ENCODE measurements at regions not wholly inside any gene's neighbourhood (a gene's known extent, or its start where the extent isn't known, plus 50 kb on each side); places are given as distances from the start of the nearest gene placed in this dataset.

GRCh38 chr7:91671245-91671644 lies 209.3 kb downstream of the MTERF1 start:
- no peak overlapping the region for H2AFZ ChIP-seq (ENCODE audit: low read length, unreplicated experiment)
- no peaks in the 10 kb centered on the region for H3K27me3 ChIP-seq (ENCODE audit: insufficient read depth, low read length)
- no peaks in the 10 kb centered on the region for H3K4me1 ChIP-seq (ENCODE audit: control insufficient read depth, insufficient read depth, low read length, unreplicated experiment)
- H3K4me3 ChIP-seq (ENCODE audit: low read depth, low read length): no peak overlapping the region
- no peaks in the 10 kb centered on the region for H3K36me3 ChIP-seq (ENCODE audit: insufficient read depth, low read length)
- H3K27ac ChIP-seq (ENCODE audit: low read depth, low read length): no peak overlapping the region
- H3K79me2 ChIP-seq (ENCODE audit: control insufficient read depth, insufficient read depth, low read length, unreplicated experiment): no peaks in the 10 kb centered on the region

- Histone ChIP-seq H3K4me1 (ENCODE audit: control insufficient read depth, insufficient read depth, low read length, unreplicated experiment) (no peaks in the 10 kb centered on the region), H3K27ac (ENCODE audit: low read depth, low read length) (no peak overlapping the region), H3K36me3 (ENCODE audit: insufficient read depth, low read length) (no peaks in the 10 kb centered on the region), H3K27me3 (ENCODE audit: insufficient read depth, low read length) (no peaks in the 10 kb centered on the region), H3K4me3 (ENCODE audit: low read depth, low read length) (no peak overlapping the region), H3K79me2 (ENCODE audit: control insufficient read depth, insufficient read depth, low read length, unreplicated experiment) (no peaks in the 10 kb centered on the region), H2AFZ (ENCODE audit: low read length, unreplicated experiment) (no peak overlapping the region)
Observed at GRCh38 chr7:91674470-91674869, 206.0 kb downstream of the MTERF1 start.

GRCh38 chr7:91681718-91682117 lies 198.8 kb downstream of the MTERF1 start:
- no peak overlapping the region for H3K27ac ChIP-seq (ENCODE audit: low read depth, low read length)
- H2AFZ ChIP-seq (ENCODE audit: low read length, unreplicated experiment): no peak overlapping the region
- no peak overlapping the region for H3K4me3 ChIP-seq (ENCODE audit: low read depth, low read length)
- H3K36me3 ChIP-seq (ENCODE audit: insufficient read depth, low read length): no peaks in the 10 kb centered on the region
- no peaks in the 10 kb centered on the region for H3K27me3 ChIP-seq (ENCODE audit: insufficient read depth, low read length)
- peaks cover 23% of the 10 kb centered on the region for H3K4me1 ChIP-seq (ENCODE audit: control insufficient read depth, insufficient read depth, low read length, unreplicated experiment)
- no peaks in the 10 kb centered on the region for H3K79me2 ChIP-seq (ENCODE audit: control insufficient read depth, insufficient read depth, low read length, unreplicated experiment)

- no peaks in the 10 kb centered on the region for H3K27me3 ChIP-seq (ENCODE audit: insufficient read depth, low read length)
- H3K36me3 ChIP-seq (ENCODE audit: insufficient read depth, low read length): no peaks in the 10 kb centered on the region
- no peak overlapping the region for H3K4me3 ChIP-seq (ENCODE audit: low read depth, low read length)
- H2AFZ ChIP-seq (ENCODE audit: low read length, unreplicated experiment): no peak overlapping the region
- no peaks in the 10 kb centered on the region for H3K79me2 ChIP-seq (ENCODE audit: control insufficient read depth, insufficient read depth, low read length, unreplicated experiment)
- peaks cover 23% of the 10 kb centered on the region for H3K4me1 ChIP-seq (ENCODE audit: control insufficient read depth, insufficient read depth, low read length, unreplicated experiment)
- H3K27ac ChIP-seq (ENCODE audit: low read depth, low read length): no peak overlapping the region
Observed at GRCh38 chr7:91683823-91684222, 196.7 kb downstream of the MTERF1 start.

GRCh38 chr7:91685544-91685943 lies 195.0 kb downstream of the MTERF1 start:
- H3K27me3 ChIP-seq (ENCODE audit: insufficient read depth, low read length): no peaks in the 10 kb centered on the region
- peaks cover 23% of the 10 kb centered on the region for H3K4me1 ChIP-seq (ENCODE audit: control insufficient read depth, insufficient read depth, low read length, unreplicated experiment)
- H3K27ac ChIP-seq (ENCODE audit: low read depth, low read length): 0 out of 2 replicates have a peak overlapping the region, but pooled peaks have one; percentile 11
- no peaks in the 10 kb centered on the region for H3K79me2 ChIP-seq (ENCODE audit: control insufficient read depth, insufficient read depth, low read length, unreplicated experiment)
- H2AFZ ChIP-seq (ENCODE audit: low read length, unreplicated experiment): peak overlapping the region; percentile 66
- no peak overlapping the region for H3K4me3 ChIP-seq (ENCODE audit: low read depth, low read length)
- H3K36me3 ChIP-seq (ENCODE audit: insufficient read depth, low read length): no peaks in the 10 kb centered on the region

- H3K36me3 ChIP-seq (ENCODE audit: insufficient read depth, low read length): no peaks in the 10 kb centered on the region
- H2AFZ ChIP-seq (ENCODE audit: low read length, unreplicated experiment): no peak overlapping the region
- H3K27me3 ChIP-seq (ENCODE audit: insufficient read depth, low read length): no peaks in the 10 kb centered on the region
- H3K27ac ChIP-seq (ENCODE audit: low read depth, low read length): no peak overlapping the region
- H3K4me3 ChIP-seq (ENCODE audit: low read depth, low read length): no peak overlapping the region
- no peaks in the 10 kb centered on the region for H3K79me2 ChIP-seq (ENCODE audit: control insufficient read depth, insufficient read depth, low read length, unreplicated experiment)
- peaks cover 4% of the 10 kb centered on the region for H3K4me1 ChIP-seq (ENCODE audit: control insufficient read depth, insufficient read depth, low read length, unreplicated experiment)
Observed at GRCh38 chr7:91690541-91691070, 189.9 kb downstream of the MTERF1 start.

- no peaks in the 10 kb centered on the region for H3K27me3 ChIP-seq (ENCODE audit: insufficient read depth, low read length)
- no peak overlapping the region for H3K4me3 ChIP-seq (ENCODE audit: low read depth, low read length)
- no peaks in the 10 kb centered on the region for H3K79me2 ChIP-seq (ENCODE audit: control insufficient read depth, insufficient read depth, low read length, unreplicated experiment)
- H3K4me1 ChIP-seq (ENCODE audit: control insufficient read depth, insufficient read depth, low read length, unreplicated experiment): no peaks in the 10 kb centered on the region
- no peak overlapping the region for H2AFZ ChIP-seq (ENCODE audit: low read length, unreplicated experiment)
- no peaks in the 10 kb centered on the region for H3K36me3 ChIP-seq (ENCODE audit: insufficient read depth, low read length)
- H3K27ac ChIP-seq (ENCODE audit: low read depth, low read length): no peak overlapping the region
Observed at GRCh38 chr7:91691865-91692264, 188.6 kb downstream of the MTERF1 start.

GRCh38 chr7:91692800-91693199 lies 187.7 kb downstream of the MTERF1 start:
- Histone ChIP-seq H3K36me3 (ENCODE audit: insufficient read depth, low read length) (no peaks in the 10 kb centered on the region), H3K4me1 (ENCODE audit: control insufficient read depth, insufficient read depth, low read length, unreplicated experiment) (no peaks in the 10 kb centered on the region), H3K4me3 (ENCODE audit: low read depth, low read length) (no peak overlapping the region), H3K27ac (ENCODE audit: low read depth, low read length) (no peak overlapping the region), H3K27me3 (ENCODE audit: insufficient read depth, low read length) (no peaks in the 10 kb centered on the region), H3K79me2 (ENCODE audit: control insufficient read depth, insufficient read depth, low read length, unreplicated experiment) (no peaks in the 10 kb centered on the region), H2AFZ (ENCODE audit: low read length, unreplicated experiment) (no peak overlapping the region)

- no peak overlapping the region for H3K4me3 ChIP-seq (ENCODE audit: low read depth, low read length)
- no peak overlapping the region for H3K27ac ChIP-seq (ENCODE audit: low read depth, low read length)
- no peak overlapping the region for H2AFZ ChIP-seq (ENCODE audit: low read length, unreplicated experiment)
- no peaks in the 10 kb centered on the region for H3K4me1 ChIP-seq (ENCODE audit: control insufficient read depth, insufficient read depth, low read length, unreplicated experiment)
- no peaks in the 10 kb centered on the region for H3K79me2 ChIP-seq (ENCODE audit: control insufficient read depth, insufficient read depth, low read length, unreplicated experiment)
- H3K36me3 ChIP-seq (ENCODE audit: insufficient read depth, low read length): no peaks in the 10 kb centered on the region
- H3K27me3 ChIP-seq (ENCODE audit: insufficient read depth, low read length): no peaks in the 10 kb centered on the region
Observed at GRCh38 chr7:91694351-91694841, 186.1 kb downstream of the MTERF1 start.

- H3K27ac ChIP-seq (ENCODE audit: low read depth, low read length): no peak overlapping the region
- no peaks in the 10 kb centered on the region for H3K27me3 ChIP-seq (ENCODE audit: insufficient read depth, low read length)
- no peaks in the 10 kb centered on the region for H3K36me3 ChIP-seq (ENCODE audit: insufficient read depth, low read length)
- H3K4me1 ChIP-seq (ENCODE audit: control insufficient read depth, insufficient read depth, low read length, unreplicated experiment): no peaks in the 10 kb centered on the region
- H2AFZ ChIP-seq (ENCODE audit: low read length, unreplicated experiment): no peak overlapping the region
- H3K79me2 ChIP-seq (ENCODE audit: control insufficient read depth, insufficient read depth, low read length, unreplicated experiment): no peaks in the 10 kb centered on the region
- H3K4me3 ChIP-seq (ENCODE audit: low read depth, low read length): no peak overlapping the region
Observed at GRCh38 chr7:91710881-91711280, 169.6 kb downstream of the MTERF1 start.

GRCh38 chr7:91713669-91714068 lies 166.8 kb downstream of the MTERF1 start:
- Histone ChIP-seq H3K4me1 (ENCODE audit: control insufficient read depth, insufficient read depth, low read length, unreplicated experiment) (peaks cover 14% of the 10 kb centered on the region), H3K79me2 (ENCODE audit: control insufficient read depth, insufficient read depth, low read length, unreplicated experiment) (no peaks in the 10 kb centered on the region), H3K36me3 (ENCODE audit: insufficient read depth, low read length) (no peaks in the 10 kb centered on the region), H2AFZ (ENCODE audit: low read length, unreplicated experiment) (no peak overlapping the region), H3K27ac (ENCODE audit: low read depth, low read length) (no peak overlapping the region), H3K27me3 (ENCODE audit: insufficient read depth, low read length) (no peaks in the 10 kb centered on the region), H3K4me3 (ENCODE audit: low read depth, low read length) (no peak overlapping the region)
